UCSD-AML1 (cell line): ENCODE measurements at regions not wholly inside any gene's neighbourhood (a gene's known extent, or its start where the extent isn't known, plus 50 kb on each side); places are given as distances from the start of the nearest gene placed in this dataset.
"Not testable (repeated sequence)": the region's sequence is repeated elsewhere in the genome, so short reads cannot be mapped to it uniquely, and the experiment has no call there.

ENCODE experiments used
- DNase-seq: peaks from one replicate; lab custom pipeline; 2025; ENCODE audit not compliant: unreplicated experiment; lab: John Stamatoyannopoulos, UW

GRCh38 chr1:198967566-198967965, 328.7 kb downstream of the PTPRC start:
- DNase-seq: no peak

DNA sequence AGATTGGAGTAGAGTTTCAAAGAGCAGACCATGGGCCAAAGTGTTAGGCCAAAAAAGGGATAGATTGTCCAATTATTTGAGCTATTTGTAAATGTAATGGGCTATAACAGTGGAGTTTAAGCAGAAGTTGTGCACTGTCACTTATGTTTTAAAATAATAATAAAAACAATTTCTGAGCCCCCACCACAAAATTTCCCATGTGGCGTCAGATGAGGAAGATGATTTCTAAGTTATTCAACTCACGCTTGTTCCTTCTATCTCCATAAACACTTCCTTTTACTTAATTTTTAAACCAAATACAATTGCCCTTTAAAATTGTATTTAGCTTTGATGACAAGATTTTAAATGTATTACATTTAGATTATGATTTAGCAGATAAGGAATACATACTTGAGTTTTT, 330.0 kb downstream of the PTPRC start:
- DNase-seq: no peak

GRCh38 chr1:198969981-198970380, 331.1 kb downstream of the PTPRC start:
- DNase-seq: no peak

DNA sequence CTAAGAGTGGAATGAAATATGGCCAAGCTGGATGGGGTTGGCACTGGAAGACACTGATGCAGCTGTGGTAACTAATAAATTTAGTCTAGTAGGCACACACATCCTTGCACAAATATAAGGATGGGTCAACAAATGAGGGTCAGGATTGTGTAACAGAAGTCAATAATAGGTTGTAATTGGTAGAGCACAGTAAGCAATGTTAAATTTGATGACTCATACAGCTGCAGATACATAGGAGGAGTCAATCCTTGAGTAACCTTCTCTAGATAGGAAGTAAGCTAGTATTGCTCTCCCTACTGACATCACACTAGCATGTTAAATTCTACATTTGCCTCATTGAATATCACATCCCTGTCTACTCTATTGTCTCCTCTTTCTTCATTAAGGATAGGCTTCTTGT, 332.1 kb downstream of the PTPRC start:
- DNase-seq: no peak

DNA sequence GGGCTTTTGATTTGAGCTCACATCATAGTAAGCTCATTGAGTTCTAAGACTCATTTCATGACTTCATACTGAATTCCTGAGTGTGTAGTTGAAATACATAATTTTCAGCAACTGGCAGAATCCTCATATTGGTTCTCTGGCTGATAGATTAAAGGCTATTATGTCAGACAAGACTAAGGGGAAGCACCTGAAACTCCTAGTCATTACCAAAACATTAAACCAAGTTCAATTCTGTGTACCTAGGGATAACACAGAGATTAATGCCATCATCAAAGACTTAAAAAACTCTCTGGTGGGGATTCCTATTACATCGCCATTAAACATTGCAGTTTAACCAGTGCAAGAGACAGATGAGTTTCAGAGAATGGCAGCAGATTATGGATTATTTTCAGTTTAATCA, 339.1 kb downstream of the PTPRC start:
- DNase-seq: no peak

- DNase-seq: no peak
These were observed 339.7 kb downstream of the PTPRC start for GRCh38 chr1:198978523-198978922.

GRCh38 chr1:198986036-198986435, 347.2 kb downstream of the PTPRC start:
- DNase-seq: no peak

DNA sequence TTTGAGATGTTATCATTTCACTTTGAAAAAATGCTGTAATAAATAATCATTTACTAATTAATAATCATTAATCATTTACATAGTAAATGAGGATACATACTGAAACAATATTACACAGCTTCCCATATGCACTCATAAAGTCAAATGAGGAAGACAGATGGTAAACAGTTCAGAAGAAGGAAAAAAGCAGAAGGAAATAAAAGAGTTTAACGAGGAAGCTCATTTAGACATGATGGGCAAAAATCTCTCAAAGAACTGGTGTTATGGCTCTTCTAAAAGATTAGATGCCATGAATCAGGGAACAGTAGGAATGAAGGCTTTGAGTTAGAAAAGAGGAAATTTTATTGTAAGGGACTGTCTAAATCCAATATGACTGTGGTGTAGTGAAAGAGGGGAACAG, 347.6 kb downstream of the PTPRC start:
- no peak for DNase-seq

DNA sequence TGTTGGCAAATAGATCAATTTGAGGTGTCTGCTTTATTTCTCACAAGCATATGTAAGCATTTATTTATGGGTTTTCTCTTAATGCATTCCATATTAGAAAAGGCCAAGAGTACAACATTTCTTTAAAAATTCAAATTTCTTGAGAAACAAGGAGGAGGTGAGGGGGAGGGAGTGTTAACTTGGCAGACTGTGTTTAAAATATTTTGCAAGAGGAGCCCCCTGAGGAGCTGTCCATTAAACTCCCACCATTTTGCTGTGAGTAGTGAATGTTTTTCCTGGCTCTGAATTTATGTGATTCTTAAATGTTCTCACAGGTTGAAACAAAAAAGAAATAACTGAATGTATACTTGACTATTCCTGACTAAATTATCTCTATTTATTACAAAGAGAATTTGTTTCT, 363.8 kb downstream of the PTPRC start:
- no peak for DNase-seq

DNA sequence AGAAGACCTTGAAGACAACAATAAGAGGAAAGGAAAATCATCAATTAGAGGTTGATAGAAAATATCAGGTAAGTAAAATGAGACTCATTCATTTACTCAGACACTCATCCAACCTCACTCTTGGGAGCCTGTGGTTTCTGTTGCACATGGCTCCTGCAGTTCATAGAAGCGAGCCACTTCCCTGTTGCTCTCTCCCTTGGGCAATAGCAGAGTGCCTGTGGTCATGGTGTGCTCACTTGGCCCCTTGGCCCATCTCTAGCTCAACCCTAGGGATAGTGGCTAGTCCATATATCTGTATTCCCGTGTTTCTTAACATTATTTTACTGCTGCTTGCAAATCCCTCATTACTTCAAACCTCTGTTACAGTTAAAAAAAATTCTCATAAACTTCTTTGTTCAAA, 368.6 kb downstream of the PTPRC start:
- peak; percentile 17 for DNase-seq

- no peak for DNase-seq
These were observed 370.6 kb downstream of the PTPRC start for GRCh38 chr1:199009447-199009846.

GRCh38 chr1:199010492-199010891, 371.7 kb downstream of the PTPRC start:
- no peak for DNase-seq

- no peak for DNase-seq
These were observed 372.1 kb downstream of the PTPRC start for GRCh38 chr1:199010933-199011332.

GRCh38 chr1:199015799-199016198, 377.0 kb downstream of the PTPRC start:
- DNase-seq: no peak

GRCh38 chr1:199018471-199019135, 379.8 kb downstream of the PTPRC start:
- DNase-seq: no peak

DNA sequence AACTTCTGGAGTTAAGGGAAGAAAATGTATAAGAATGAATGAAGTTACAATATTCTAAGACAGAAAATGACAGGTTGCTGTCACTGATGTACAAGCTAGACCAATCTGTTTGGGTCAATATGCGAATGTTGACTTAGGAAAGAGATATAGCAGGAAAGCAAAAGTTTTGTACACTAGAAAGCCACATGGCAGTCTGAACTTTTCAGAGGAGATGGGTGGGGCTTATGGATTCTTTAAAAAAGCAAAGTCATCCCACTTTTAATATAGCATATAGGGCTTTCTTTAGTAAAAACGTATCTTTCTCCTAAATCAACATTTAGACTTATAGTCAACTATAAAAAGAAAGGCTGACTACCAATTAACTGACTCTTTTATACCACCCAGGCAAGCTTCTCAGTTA, 381.2 kb downstream of the PTPRC start:
- DNase-seq: no peak

GRCh38 chr1:199020904-199021303, 382.1 kb downstream of the PTPRC start:
- peak; percentile 30 for DNase-seq

DNA sequence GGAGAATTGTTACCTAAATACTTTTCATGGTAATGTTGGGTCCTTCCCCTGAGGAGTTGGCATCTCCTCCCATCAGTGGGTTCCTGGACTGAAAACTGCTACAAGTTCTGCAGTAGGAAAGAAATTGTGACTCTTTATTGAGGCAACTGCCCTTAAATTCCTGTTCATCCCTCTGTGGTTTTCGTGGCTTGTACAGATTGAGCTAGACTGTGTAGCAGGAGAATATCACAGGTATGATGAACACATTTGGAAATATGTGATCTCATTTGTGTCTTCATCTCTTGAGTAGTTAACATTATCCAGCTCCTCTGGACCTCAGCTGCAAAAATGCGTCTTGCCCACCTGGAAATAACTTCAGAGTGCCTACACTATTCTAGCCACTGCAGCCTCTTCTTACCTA, 390.6 kb downstream of the PTPRC start:
- DNase-seq: no peak

DNA sequence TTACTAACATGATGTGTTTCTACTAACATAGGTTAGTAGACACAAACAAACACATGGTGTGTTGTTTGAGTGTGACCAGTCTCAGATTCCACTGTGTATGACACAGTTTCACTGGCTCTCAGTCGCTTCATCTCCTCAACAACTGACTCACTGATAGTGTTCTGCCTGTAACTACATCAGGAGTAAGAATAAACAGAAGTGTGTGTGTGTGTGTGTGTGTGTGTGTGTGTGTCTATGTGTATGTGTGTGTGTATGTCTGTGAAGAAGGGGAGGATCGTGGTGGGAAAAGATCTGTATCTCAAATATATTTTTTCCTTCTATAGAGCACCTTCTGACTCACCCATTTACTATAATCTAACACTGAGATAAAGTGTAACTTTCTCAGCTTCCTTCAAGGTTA, 391.0 kb downstream of the PTPRC start:
- DNase-seq: no peak

GRCh38 chr1:199030541-199030940, 391.7 kb downstream of the PTPRC start:
- not testable (repeated sequence) for DNase-seq

- not testable (repeated sequence) for DNase-seq
These were observed 392.3 kb downstream of the PTPRC start for GRCh38 chr1:199031170-199031569.

GRCh38 chr1:199032479-199032878, 393.6 kb downstream of the PTPRC start:
- DNase-seq: not testable (repeated sequence)

DNA sequence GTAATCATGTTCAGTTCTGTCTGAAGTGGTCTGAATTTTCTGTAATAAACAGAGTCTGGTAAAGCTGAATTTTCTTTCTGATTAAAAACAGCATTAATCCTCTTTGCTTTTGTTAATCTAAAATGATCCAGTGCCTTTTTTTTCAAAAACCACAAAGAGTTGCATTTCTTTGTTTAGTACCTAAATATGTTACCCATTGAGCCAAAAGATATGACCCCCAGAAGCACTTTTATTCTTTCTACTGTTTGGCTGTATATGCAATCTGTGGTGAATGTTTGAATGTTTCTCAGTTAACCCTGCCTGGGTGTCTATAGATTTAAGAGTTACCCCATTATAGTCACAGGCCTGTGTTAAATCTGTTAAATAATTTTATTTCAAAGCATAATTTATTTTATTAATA, 394.8 kb downstream of the PTPRC start:
- DNase-seq: no peak
